Right lobe of liver (tissue), 6 donors: ENCODE measurements at regions not wholly inside any gene's neighbourhood (a gene's known extent, or its start where the extent isn't known, plus 50 kb on each side); places are given as distances from the start of the nearest gene placed in this dataset.

Experiments used
- ATAC-seq, 4 donors: fragments of 200-7000 bp; cut with Tn5 transposase; one replicate each; pipeline ENCODE4 v1.9.1; 2020; ENCODE audit warnings: mild to moderate bottlenecking in 4 of 4, moderate library complexity in 4 of 4
- DNase-seq, 3 donors: peaks; one replicate each; pipeline ENCODE4 v3.0.0-alpha.2; 2020
- H3K27ac ChIP-seq, 3 donors: fragments of 200-600 bp; one replicate each; pipeline ENCODE4 v1.8.0; 2022
- H3K27me3 ChIP-seq, 2 donors: fragments of 200-600 bp; one replicate each; pipeline ENCODE4 v1.8.0; 2022
- H3K36me3 ChIP-seq, 4 donors: fragments of 200-600 bp; sonication (generic) in 1 of 4; one replicate each; pipeline versions ENCODE4 v1.5.1 to v1.8.0; 2017 to 2022; ENCODE audit warnings: control low read depth in 1 of 4
- H3K4me1 ChIP-seq, 4 donors: fragments of 200-600 bp; sonication (generic) in 1 of 4; one replicate each; pipeline versions ENCODE4 v1.5.1 to v1.8.0; 2017 to 2022; ENCODE audit warnings: control low read depth in 1 of 4
- H3K4me3 ChIP-seq, 3 donors: fragments of 200-600 bp; one replicate each; pipeline ENCODE4 v1.8.0; 2022
- H3K9me3 ChIP-seq, 4 donors: fragments of 200-600 bp; sonication (generic) in 1 of 4; one replicate each; pipeline versions ENCODE4 v1.5.1 to v1.8.0; 2017 to 2022; ENCODE audit warnings: control low read depth in 1 of 4
- POLR2A ChIP-seq: fragments of 450-650 bp; IDR thresholded peaks from one replicate; pipeline ENCODE4 v1.6.1; 2017; ENCODE audit warnings: antibody characterized with exemption, mild to moderate bottlenecking
- WGBS: methylation state at CpG from one replicate; pipeline ENCODE4 v1.1.6; 2018; ENCODE audit warnings: low coverage, low lambda C conversion rate; ENCODE audit not compliant: insufficient coverage; ENCODE audit errors: missing lambda C conversion rate; 5-methylcytosine and 5-hydroxymethylcytosine counted together
- intact Hi-C, 2 donors: fragments of 100-400 bp; cut with DNase I; formaldehyde crosslinking; loops; one replicate each; pipeline versions ENCODE4 v1.11.2 to v1.14.1; 2022
- TF ChIP-seq, protein P1 (sequence below), 4 donors: fragments of 200-600 bp in 3 of 4; fragments of 450-650 bp in 1 of 4; IDR thresholded peaks; one replicate each; pipeline versions ENCODE4 v1.5.1 to v1.8.0; 2016 to 2022; ENCODE audit warnings: antibody characterized with exemption in 4 of 4, mild to moderate bottlenecking in 2 of 4
- donor health status: DM: no; HTN: yes; CAD: no.
- donor health status: DM: no; HTN: no; CAD: no.
- donor health status: DM: no; HTN: no; CAD: no.
- donor health status: DM: no; HTN: yes; CAD: no.
- donor health status: DM: no; HTN: yes; CAD: no.

DNA sequence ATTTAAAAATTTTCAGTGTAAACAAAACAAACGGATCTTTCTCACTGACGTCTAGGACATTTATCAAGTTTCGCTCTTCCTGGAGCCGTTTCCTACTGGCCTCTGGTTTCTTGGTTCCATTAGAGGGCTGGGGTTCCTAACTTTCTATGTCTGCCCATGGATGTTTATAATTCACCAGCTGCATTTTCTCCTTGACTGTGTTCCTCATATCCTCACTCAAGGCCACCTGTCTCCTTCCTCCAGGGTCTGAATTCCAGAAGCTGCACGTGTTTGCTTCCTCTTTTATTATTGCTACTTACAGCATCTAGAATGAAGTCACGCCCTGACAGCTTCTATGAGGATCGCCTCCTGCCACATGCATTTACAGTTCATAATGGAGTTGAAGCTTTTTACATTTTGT is 74.1 kb upstream of the BASP1 start:
- 39% methylated on average over 7 of the region's 7 CpGs for WGBS
- peak; percentile 61 to 87 (median 72) for ATAC-seq
- Histone ChIP-seq H3K9me3 (no peaks in the 10 kb centered on the region), H3K36me3 (no peaks in the 10 kb centered on the region), H3K27me3 (no peaks in the 10 kb centered on the region), H3K4me1 (no peaks in the 10 kb centered on the region), H3K4me3 (no peak overlapping the region), H3K27ac (no peak overlapping the region)
- TF ChIP-seq POLR2A, result no peak
- TF ChIP-seq, protein P1, sequence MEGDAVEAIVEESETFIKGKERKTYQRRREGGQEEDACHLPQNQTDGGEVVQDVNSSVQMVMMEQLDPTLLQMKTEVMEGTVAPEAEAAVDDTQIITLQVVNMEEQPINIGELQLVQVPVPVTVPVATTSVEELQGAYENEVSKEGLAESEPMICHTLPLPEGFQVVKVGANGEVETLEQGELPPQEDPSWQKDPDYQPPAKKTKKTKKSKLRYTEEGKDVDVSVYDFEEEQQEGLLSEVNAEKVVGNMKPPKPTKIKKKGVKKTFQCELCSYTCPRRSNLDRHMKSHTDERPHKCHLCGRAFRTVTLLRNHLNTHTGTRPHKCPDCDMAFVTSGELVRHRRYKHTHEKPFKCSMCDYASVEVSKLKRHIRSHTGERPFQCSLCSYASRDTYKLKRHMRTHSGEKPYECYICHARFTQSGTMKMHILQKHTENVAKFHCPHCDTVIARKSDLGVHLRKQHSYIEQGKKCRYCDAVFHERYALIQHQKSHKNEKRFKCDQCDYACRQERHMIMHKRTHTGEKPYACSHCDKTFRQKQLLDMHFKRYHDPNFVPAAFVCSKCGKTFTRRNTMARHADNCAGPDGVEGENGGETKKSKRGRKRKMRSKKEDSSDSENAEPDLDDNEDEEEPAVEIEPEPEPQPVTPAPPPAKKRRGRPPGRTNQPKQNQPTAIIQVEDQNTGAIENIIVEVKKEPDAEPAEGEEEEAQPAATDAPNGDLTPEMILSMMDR (IDR thresholded peaks at IDR 0.05), result no peak
- intact Hi-C loops, result no loop called here
- no peak for DNase-seq

DNA sequence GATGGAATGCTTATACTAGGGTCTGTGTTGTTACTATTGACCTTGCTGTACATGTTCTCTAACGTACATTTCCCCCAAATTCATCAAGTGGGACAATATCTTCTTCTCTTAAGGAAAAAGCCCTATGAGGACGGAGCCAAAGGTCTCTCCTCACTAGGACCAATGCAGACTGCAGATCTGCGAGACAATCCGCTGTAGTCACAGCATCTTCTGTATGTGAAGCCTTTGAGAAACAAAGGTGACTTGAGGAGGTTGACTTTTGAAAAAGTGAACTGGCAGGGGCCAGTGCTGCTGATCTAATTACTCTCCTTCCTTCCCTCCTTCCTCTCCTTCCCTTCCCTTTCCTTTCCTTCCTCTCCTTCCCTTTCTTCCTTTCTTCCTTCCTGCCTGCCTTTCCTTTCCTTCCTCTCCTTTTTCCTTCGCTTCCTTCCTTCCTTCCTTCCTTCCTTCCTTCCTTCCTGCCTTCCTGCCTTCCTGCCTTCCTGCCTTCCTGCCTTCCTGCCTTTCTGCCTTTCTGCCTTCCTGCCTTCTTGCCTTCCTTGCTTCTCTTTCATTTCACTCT is 71.1 kb upstream of the BASP1 start:
- intact Hi-C loops, result no loop called here
- ATAC-seq (no peak), DNase-seq (no peak)
- Histone ChIP-seq H3K36me3 (no peaks in the 10 kb centered on the region), H3K4me3 (no peak overlapping the region), H3K4me1 (no peaks in the 10 kb centered on the region), H3K27ac (no peak overlapping the region), H3K27me3 (no peaks in the 10 kb centered on the region), H3K9me3 (no peaks in the 10 kb centered on the region)
- WGBS, result 69% methylated on average over 4 of the region's 5 CpGs
- TF ChIP-seq, protein P1 (IDR thresholded peaks at IDR 0.05), result no peak
- no peak for TF ChIP-seq POLR2A

DNA sequence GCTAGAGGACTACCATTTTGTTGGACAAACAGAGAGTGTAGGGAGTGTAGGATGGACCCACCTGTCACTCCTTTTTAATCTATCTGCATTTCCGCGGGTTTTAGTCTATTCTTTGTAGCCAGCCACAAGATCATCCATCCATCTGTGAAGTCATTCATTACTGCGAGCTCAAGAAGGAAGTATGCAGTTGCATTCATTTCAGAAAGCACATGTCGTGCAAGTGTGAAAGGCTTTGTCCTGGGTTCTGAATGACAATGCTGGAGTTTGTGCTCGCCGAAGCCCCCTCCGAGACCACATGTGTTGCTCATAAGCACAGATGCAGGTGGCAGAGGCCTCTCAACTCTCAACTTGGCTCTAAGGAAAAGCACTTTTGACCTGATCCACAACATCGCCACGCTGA is 70.3 kb upstream of the BASP1 start:
- Histone ChIP-seq H3K36me3 (no peaks in the 10 kb centered on the region), H3K9me3 (no peaks in the 10 kb centered on the region), H3K4me3 (no peak overlapping the region), H3K27ac (no peak overlapping the region), H3K27me3 (no peaks in the 10 kb centered on the region), H3K4me1 (no peaks in the 10 kb centered on the region)
- no peak for DNase-seq
- intact Hi-C loops, result no loop called here
- 76% methylated on average over 6 of the region's 9 CpGs for WGBS
- no peak for ATAC-seq
- TF ChIP-seq, protein P1 (IDR thresholded peaks at IDR 0.05), result no peak
- TF ChIP-seq POLR2A, result no peak

DNA sequence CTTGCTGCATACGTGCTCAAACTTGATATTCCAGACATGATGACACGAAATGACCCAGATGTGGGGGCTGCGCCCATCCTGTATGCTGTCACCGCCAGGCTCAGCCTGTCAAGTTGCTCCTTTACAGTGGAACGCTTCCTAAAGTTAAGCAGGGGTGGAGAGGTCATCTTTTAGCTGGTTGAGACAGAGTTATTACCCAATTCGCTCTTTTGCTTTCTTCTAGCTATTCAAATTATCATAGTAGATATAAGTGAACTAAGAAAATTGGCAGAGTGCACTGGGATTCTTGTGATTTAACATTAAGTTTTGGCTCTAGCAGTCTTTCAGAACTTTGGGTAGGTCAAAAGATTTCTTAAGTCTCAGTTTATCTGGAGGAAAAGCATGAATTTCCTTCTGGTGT is 69.8 kb upstream of the BASP1 start:
- WGBS, result 42% methylated on average over 6 of the region's 6 CpGs
- no peak overlapping the region for H3K4me3 ChIP-seq
- no peaks in the 10 kb centered on the region for H3K9me3 ChIP-seq
- no peaks in the 10 kb centered on the region for H3K36me3 ChIP-seq
- DNase-seq (no peak), ATAC-seq (peak; percentile 48 to 69 (median 55))
- no peak for TF ChIP-seq POLR2A
- TF ChIP-seq, protein P1 (IDR thresholded peaks at IDR 0.05), result no peak
- H3K27ac ChIP-seq, result no peak overlapping the region
- intact Hi-C loops, result no loop called here
- no peaks in the 10 kb centered on the region for H3K4me1 ChIP-seq
- H3K27me3 ChIP-seq, result no peaks in the 10 kb centered on the region

DNA sequence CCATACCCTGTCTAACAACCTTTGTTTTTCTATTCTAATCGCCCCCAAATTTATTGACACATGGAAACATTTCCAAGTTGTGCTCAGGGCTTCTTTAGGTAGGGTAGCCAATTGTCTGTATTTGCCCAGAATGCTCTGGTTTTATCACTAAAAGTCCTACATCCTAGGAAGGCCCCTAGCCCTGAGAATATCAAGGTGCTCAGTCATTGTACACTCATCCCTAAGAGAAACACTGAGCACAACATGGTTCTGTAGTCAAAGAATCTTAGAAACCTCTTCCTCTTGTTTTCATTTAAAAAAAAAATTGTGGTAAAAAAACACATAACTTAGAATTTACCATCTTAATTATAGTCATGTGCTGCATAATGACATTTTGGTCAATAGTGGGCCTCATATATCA is 69.0 kb upstream of the BASP1 start:
- DNase-seq (no peak), ATAC-seq (no peak)
- Histone ChIP-seq H3K4me3 (no peak overlapping the region), H3K36me3 (no peaks in the 10 kb centered on the region), H3K4me1 (no peaks in the 10 kb centered on the region), H3K9me3 (no peaks in the 10 kb centered on the region), H3K27ac (no peak overlapping the region), H3K27me3 (no peaks in the 10 kb centered on the region)
- 43% methylated on average over 1 of the region's 1 CpG for WGBS
- intact Hi-C loops, result no loop called here
- TF ChIP-seq, protein P1 (IDR thresholded peaks at IDR 0.05), result no peak
- no peak for TF ChIP-seq POLR2A
